Tibial nerve (tissue), 4 donors: ENCODE measurements at regions not wholly inside any gene's neighbourhood (a gene's known extent, or its start where the extent isn't known, plus 50 kb on each side); places are given as distances from the start of the nearest gene placed in this dataset.
"Not testable (repeated sequence)": the region's sequence is repeated elsewhere in the genome, so short reads cannot be mapped to it uniquely, and the experiment has no call there.

Source experiments
- DNase-seq, 2 donors: peaks; one replicate each; pipeline ENCODE4 v3.0.0-alpha.2; 2019; ENCODE audit warnings: low spot score in 2 of 2
- H3K27ac ChIP-seq, 4 donors: fragments of 200-600 bp; sonication (generic) in 3 of 4; one replicate each; pipeline ENCODE4 v1.5.1; 2017 to 2019; ENCODE audit warnings: mild to moderate bottlenecking in 1 of 4
- H3K27me3 ChIP-seq, 2 donors: fragments of 200-600 bp; sonication (generic) in 1 of 2; one replicate each; pipeline versions ENCODE4 v1.5.1 to v1.6.0; 2017 to 2019
- H3K36me3 ChIP-seq, 3 donors: fragments of 200-600 bp; sonication (generic); one replicate each; pipeline ENCODE4 v1.5.1; 2018 to 2019
- H3K4me1 ChIP-seq, 4 donors: fragments of 200-600 bp; sonication (generic) in 3 of 4; one replicate each; pipeline ENCODE4 v1.5.1; 2017 to 2019
- H3K4me3 ChIP-seq, 4 donors: fragments of 200-600 bp; sonication (generic) in 3 of 4; one replicate each; pipeline ENCODE4 v1.5.1; 2017 to 2019; ENCODE audit warnings: mild to moderate bottlenecking in 1 of 4, moderate library complexity in 1 of 4
- H3K9me3 ChIP-seq, 4 donors: fragments of 200-600 bp; sonication (generic) in 3 of 4; one replicate each; pipeline ENCODE4 v1.5.1; 2017 to 2019
- EP300 ChIP-seq, 2 donors: sonication (generic); formaldehyde crosslinking; IDR thresholded peaks; one replicate each; pipeline ENCODE4 v1.6.1; 2017; ENCODE audit warnings: antibody characterized with exemption in 2 of 2, mild to moderate bottlenecking in 1 of 2
- POLR2A ChIP-seq, 2 donors: fragments of 450-650 bp; IDR thresholded peaks; one replicate each; pipeline ENCODE4 v1.6.1; 2017; ENCODE audit warnings: antibody characterized with exemption in 2 of 2, mild to moderate bottlenecking in 2 of 2, moderate library complexity in 2 of 2
- WGBS, 2 donors: methylation state at CpG; one replicate each; pipeline ENCODE4 v1.1.5; 2018; 5-methylcytosine and 5-hydroxymethylcytosine counted together
- TF ChIP-seq, protein P1 (sequence below), 5 experiments: fragments of 200-600 bp in 3 of 5; fragments of 450-650 bp in 2 of 5; sonication (generic) in 3 of 5; IDR thresholded peaks; one replicate each; pipeline ENCODE4 v1.5.1; 2016 to 2019; ENCODE audit warnings: antibody characterized with exemption in 5 of 5, mild to moderate bottlenecking in 3 of 5, moderate library complexity in 2 of 5

DNA sequence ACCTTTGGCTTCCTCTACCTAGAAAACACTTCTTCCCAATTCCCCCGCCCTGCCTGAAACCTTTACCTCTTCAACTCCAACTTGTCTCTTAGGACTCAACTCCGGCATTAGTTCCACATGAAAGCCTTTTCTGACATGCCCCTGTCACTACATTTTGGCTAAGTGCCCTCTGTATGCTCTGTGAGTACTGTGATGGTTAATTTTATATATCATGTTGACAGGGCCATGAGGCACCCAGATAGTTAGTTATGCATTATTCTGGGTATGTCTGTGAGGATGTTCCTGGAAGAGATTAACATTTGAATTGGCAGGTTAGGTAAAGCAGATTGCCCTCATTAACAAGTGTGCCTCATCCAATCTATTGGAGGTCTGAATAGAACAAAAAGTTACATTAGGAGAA is 75.6 kb upstream of the NCKAP5 start:
- TF ChIP-seq EP300 (IDR thresholded peaks at IDR 0.05) = no peak
- TF ChIP-seq POLR2A (IDR thresholded peaks at IDR 0.05) = no peak
- TF ChIP-seq, protein P1, sequence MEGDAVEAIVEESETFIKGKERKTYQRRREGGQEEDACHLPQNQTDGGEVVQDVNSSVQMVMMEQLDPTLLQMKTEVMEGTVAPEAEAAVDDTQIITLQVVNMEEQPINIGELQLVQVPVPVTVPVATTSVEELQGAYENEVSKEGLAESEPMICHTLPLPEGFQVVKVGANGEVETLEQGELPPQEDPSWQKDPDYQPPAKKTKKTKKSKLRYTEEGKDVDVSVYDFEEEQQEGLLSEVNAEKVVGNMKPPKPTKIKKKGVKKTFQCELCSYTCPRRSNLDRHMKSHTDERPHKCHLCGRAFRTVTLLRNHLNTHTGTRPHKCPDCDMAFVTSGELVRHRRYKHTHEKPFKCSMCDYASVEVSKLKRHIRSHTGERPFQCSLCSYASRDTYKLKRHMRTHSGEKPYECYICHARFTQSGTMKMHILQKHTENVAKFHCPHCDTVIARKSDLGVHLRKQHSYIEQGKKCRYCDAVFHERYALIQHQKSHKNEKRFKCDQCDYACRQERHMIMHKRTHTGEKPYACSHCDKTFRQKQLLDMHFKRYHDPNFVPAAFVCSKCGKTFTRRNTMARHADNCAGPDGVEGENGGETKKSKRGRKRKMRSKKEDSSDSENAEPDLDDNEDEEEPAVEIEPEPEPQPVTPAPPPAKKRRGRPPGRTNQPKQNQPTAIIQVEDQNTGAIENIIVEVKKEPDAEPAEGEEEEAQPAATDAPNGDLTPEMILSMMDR (IDR thresholded peaks at IDR 0.05) = no peak
- no peak overlapping the region for H3K4me3 ChIP-seq
- 92% methylated on average over 2 of the region's 2 CpGs for WGBS, 2 donors
- peaks cover 0 to 20% (median 0%) of the 10 kb centered on the region in 4 donors for H3K4me1 ChIP-seq
- no peaks in the 10 kb centered on the region for H3K36me3 ChIP-seq
- H3K27ac ChIP-seq = no peak overlapping the region
- no peaks in the 10 kb centered on the region for H3K27me3 ChIP-seq
- DNase-seq = no peak
- H3K9me3 ChIP-seq = no peaks in the 10 kb centered on the region

DNA sequence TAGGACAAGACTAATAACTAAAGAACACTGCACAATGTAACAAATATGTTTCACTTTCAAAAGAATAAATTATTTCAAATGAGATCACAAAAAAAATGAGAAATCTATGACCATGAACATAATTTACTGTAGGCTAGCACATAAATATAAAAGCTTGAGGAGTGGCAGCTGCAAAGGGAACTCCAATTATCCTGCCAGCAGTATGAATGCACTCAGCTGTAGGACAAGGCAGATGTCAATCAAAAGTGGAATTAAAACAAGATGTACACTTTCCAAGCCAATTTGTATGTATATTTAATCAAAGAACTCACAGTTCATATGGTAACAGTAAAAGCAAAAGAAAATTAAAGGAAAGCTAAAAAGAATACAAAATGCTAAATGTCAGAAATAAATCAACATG is 76.6 kb upstream of the NCKAP5 start:
- no peak for DNase-seq
- H3K36me3 ChIP-seq = no peaks in the 10 kb centered on the region
- TF ChIP-seq POLR2A (IDR thresholded peaks at IDR 0.05) = no peak
- no peak for TF ChIP-seq EP300 (IDR thresholded peaks at IDR 0.05)
- TF ChIP-seq, protein P1 (IDR thresholded peaks at IDR 0.05) = no peak

DNA sequence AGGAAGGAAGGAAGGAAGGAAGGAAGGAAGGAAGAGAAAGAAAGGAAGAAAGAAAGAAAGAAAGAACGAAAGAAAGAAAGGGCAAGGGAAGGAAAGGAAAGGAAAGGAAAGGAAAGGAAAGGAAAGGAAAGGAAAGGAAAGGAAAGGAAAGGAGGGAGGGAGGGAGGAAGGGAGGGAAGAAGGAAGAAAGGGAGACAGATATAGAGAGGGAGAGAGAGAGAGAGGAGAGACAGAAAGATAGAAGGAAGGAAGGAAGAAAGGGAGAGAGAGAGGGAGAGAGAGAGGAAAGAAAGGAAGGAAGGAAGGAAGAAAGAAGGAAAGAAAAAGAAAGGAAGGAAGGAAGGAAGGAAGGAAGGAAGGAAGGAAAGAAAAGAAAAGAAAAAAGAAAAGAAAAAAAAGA is 79.1 kb upstream of the NCKAP5 start:
- H3K36me3 ChIP-seq, H3K4me1 ChIP-seq, H3K9me3 ChIP-seq, H3K27ac ChIP-seq, H3K4me3 ChIP-seq, H3K27me3 ChIP-seq, DNase-seq: not testable (repeated sequence)
- WGBS, 2 donors = 92 to 96% methylated on average over 1 of the region's 1 CpG

More for the DNA sequence above, 76.6 kb upstream of the NCKAP5 start:
- Histone ChIP-seq H3K27me3 (no peaks in the 10 kb centered on the region), H3K4me3 (no peak overlapping the region), H3K9me3 (peaks cover 0 to 3% (median 0%) of the 10 kb centered on the region in 4 donors), H3K4me1 (peaks cover 0 to 20% (median 0%) of the 10 kb centered on the region in 4 donors), H3K27ac (no peak overlapping the region)

DNA sequence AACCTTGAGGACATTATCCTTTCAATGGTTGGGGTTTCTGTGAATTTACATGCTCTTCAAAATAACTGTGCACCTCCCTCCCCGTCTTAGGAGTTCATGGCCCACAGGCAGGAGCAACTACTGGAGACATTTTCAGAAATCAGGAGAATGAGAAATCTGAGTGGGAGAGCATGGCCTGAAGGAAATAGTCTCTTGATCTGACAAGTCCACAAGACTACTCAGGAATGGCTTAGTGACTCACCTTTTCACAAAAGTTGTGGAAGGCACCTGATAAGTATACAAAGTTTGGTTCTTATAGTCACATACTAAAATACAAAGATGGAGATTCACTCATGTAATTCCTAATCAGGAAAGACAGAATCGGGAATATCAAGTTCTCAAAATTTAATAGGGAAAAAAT is 83.6 kb upstream of the NCKAP5 start:
- no peaks in the 10 kb centered on the region for H3K27me3 ChIP-seq
- TF ChIP-seq EP300 (IDR thresholded peaks at IDR 0.05) (no peak), POLR2A (IDR thresholded peaks at IDR 0.05) (no peak)
- TF ChIP-seq, protein P1 (IDR thresholded peaks at IDR 0.05) = no peak
- 68 to 78% methylated on average over 2 of the region's 2 CpGs for WGBS, 2 donors
- no peak overlapping the region for H3K4me3 ChIP-seq
- H3K4me1 ChIP-seq = peaks cover 0 to 5% (median 0%) of the 10 kb centered on the region in 4 donors
- no peak overlapping the region for H3K27ac ChIP-seq
- DNase-seq = no peak
- peaks cover 0 to 7% (median 3%) of the 10 kb centered on the region in 4 donors for H3K9me3 ChIP-seq
- no peaks in the 10 kb centered on the region for H3K36me3 ChIP-seq

DNA sequence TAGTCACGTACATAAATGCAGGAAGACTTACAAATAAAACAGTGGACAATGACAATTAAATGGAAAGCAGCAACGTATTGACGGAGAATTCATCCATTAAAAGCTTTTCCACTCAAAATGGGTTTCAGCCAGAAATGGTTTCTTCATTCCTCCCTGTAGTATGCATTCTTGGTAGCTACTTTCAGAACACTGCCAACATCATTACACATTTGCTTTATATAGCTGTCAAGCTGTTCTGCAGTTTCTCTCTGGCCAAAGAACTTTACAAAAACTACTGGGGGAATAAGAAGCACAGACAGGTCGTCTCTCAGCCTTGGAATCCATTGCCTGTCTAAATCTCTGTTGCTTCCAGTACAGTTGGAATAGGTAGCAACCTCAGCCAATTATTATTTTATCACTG is 84.1 kb upstream of the NCKAP5 start:
- H3K27ac ChIP-seq = peak overlapping the region in 2 of 4 donors; percentile 1 to 14
- peaks cover 0 to 5% (median 0%) of the 10 kb centered on the region in 4 donors for H3K4me1 ChIP-seq
- 26 to 33% methylated on average over 4 of the region's 4 CpGs for WGBS, 2 donors
- H3K27me3 ChIP-seq = no peaks in the 10 kb centered on the region
- H3K4me3 ChIP-seq = no peak overlapping the region
- H3K36me3 ChIP-seq = no peaks in the 10 kb centered on the region
- H3K9me3 ChIP-seq = peaks cover 0 to 7% (median 3%) of the 10 kb centered on the region in 4 donors
- TF ChIP-seq POLR2A (IDR thresholded peaks at IDR 0.05) = no peak
- TF ChIP-seq EP300 (IDR thresholded peaks at IDR 0.05) = no peak
- TF ChIP-seq, protein P1 (IDR thresholded peaks at IDR 0.05) = no peak
- no peak for DNase-seq

DNA sequence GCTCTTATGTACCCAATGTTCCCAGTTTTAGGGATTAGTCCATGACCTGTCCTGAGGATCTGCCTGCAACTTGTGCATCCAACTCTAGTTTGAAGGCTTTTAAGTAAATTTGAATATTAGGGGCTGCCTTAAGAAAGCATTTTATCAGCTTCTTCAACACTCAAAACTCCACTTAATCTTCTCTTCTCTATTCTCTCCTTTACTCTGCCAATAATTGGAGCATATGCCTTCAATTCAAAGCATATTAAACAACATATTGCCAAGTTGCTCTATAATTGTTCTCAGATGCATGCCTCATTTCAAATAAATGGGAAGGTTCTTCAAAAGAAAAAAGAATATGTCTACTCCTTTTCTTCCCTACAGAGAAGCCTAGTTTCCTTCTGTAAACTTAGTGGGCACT is 84.8 kb upstream of the NCKAP5 start:
- Histone ChIP-seq H3K27ac (no peak overlapping the region), H3K36me3 (no peaks in the 10 kb centered on the region), H3K27me3 (no peaks in the 10 kb centered on the region), H3K9me3 (peaks cover 0 to 7% (median 3%) of the 10 kb centered on the region in 4 donors), H3K4me1 (peaks cover 0 to 5% (median 0%) of the 10 kb centered on the region in 4 donors), H3K4me3 (no peak overlapping the region)
- TF ChIP-seq, protein P1 (IDR thresholded peaks at IDR 0.05) = no peak
- TF ChIP-seq EP300 (IDR thresholded peaks at IDR 0.05) = no peak
- TF ChIP-seq POLR2A (IDR thresholded peaks at IDR 0.05) = no peak
- DNase-seq = no peak
